ENCODE measurements at regions not wholly inside any gene's neighbourhood (a gene's known extent, or its start where the extent isn't known, plus 50 kb on each side); places are given as distances from the start of the nearest gene placed in this dataset.
"Not testable (repeated sequence)": the region's sequence is repeated elsewhere in the genome, so short reads cannot be mapped to it uniquely, and the experiment has no call there.

DNA sequence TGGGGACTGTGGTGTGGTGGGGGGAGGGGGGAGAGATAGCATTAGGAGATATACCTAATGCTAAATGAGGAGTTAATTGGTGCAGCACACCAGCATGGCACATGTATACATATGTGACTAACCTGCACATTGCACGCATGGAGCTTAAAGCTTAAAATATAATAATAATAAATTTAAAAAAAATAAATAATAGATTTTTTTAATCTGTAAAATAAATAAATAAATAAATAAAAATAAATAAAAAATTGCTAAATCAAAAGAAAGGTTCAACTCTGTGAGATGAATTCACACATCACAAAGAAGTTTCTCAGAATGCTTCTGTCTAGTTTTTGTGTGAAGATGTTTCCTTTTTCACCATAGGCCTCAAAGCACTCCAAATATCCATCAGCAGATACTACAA lies 1793.7 kb downstream of the UQCRFS1 start:
- FAIRE-seq; H4K20me1 ChIP-seq (ENCODE audit: control insufficient read depth, insufficient read depth); ATAC-seq; intact Hi-C loops (cut with micrococcal nuclease; ENCODE audit: unreplicated experiment); H3K36me3 ChIP-seq (ENCODE audit: control insufficient read depth in 2 of 2, insufficient read depth in 2 of 2, low read length in 1 of 2); H3K9ac ChIP-seq (ENCODE audit: control insufficient read depth, insufficient read depth, low read length); H3K4me3 ChIP-seq; H3K27ac ChIP-seq (ENCODE audit: control insufficient read depth, insufficient read depth); CTCF ChIA-PET; H3K4me2 ChIP-seq (ENCODE audit: control insufficient read depth, insufficient read depth); H3K27me3 ChIP-seq (replicated peaks in 1 of 2; ENCODE audit: control insufficient read depth in 2 of 2, insufficient read depth in 2 of 2, low read length in 1 of 2); H3K9me3 ChIP-seq (replicated peaks; ENCODE audit: control insufficient read depth, insufficient read depth, low read length); POLR2A ChIA-PET; SMC1A ChIA-PET (ENCODE audit: uncharacterized antibody, unreplicated experiment); RAD21 ChIA-PET (ENCODE audit: unreplicated experiment); BruUV-seq (replicated peaks); in situ Hi-C loops (cut with MboI); DNase-seq (ENCODE audit: low read depth, low spot score); H3K79me2 ChIP-seq (ENCODE audit: control insufficient read depth, insufficient read depth, low read length); H3K4me1 ChIP-seq (ENCODE audit: control insufficient read depth, insufficient read depth, low read length); H2AFZ ChIP-seq (ENCODE audit: control insufficient read depth, low read depth, low read length): not testable (repeated sequence)
- WGBS (ENCODE audit: insufficient coverage, insufficient replicate concordance, low lambda C conversion rate, missing lambda C conversion rate) = 100% methylated on average over 1 of the region's 1 CpG

DNA sequence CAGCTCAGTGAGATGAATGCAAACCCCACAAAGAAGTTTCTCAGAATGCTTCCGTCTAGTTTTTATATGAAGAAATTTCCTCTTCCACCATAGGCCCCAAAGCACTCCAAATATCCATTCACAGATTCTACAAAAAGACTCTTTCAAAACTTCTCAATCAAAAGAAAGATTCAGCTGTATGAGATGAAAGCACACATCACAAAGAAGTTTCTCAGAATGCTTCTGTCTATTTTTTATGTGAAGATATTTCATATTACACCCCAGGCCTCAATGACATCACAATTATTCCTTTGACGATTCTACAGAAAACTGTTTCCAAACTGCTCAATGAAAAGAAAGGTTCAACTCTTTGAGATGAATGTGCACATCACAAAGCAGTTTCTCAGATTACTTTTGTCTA lies 1819.4 kb downstream of the UQCRFS1 start:
- H3K36me3 ChIP-seq (ENCODE audit: control insufficient read depth in 2 of 2, insufficient read depth in 2 of 2, low read length in 1 of 2) = no peaks in the 10 kb centered on the region
- no peak for FAIRE-seq
- no peak overlapping the region for H3K9ac ChIP-seq (ENCODE audit: control insufficient read depth, insufficient read depth, low read length)
- in situ Hi-C loops (cut with MboI) (no loop called here), intact Hi-C loops (cut with micrococcal nuclease; ENCODE audit: unreplicated experiment) (no loop called here)
- H3K4me1 ChIP-seq (ENCODE audit: control insufficient read depth, insufficient read depth, low read length) = no peaks in the 10 kb centered on the region
- H3K27ac ChIP-seq (ENCODE audit: control insufficient read depth, insufficient read depth) = no peak overlapping the region
- ChIA-PET CTCF (no interaction called here), POLR2A (no interaction called here), RAD21 (ENCODE audit: unreplicated experiment) (no interaction called here), SMC1A (ENCODE audit: uncharacterized antibody, unreplicated experiment) (no interaction called here)
- no peaks in the 10 kb centered on the region for H3K27me3 ChIP-seq (replicated peaks in 1 of 2; ENCODE audit: control insufficient read depth in 2 of 2, insufficient read depth in 2 of 2, low read length in 1 of 2)
- WGBS (ENCODE audit: insufficient coverage, insufficient replicate concordance, low lambda C conversion rate, missing lambda C conversion rate) = 31% methylated on average over 2 of the region's 2 CpGs
- ATAC-seq = no peak
- no peaks in the 10 kb centered on the region for H4K20me1 ChIP-seq (ENCODE audit: control insufficient read depth, insufficient read depth)
- no peak for DNase-seq (ENCODE audit: low read depth, low spot score)
- no peak overlapping the region for H3K4me3 ChIP-seq
- no peaks in the 10 kb centered on the region for H3K79me2 ChIP-seq (ENCODE audit: control insufficient read depth, insufficient read depth, low read length)
- H2AFZ ChIP-seq (ENCODE audit: control insufficient read depth, low read depth, low read length) = no peak overlapping the region
- H3K9me3 ChIP-seq (replicated peaks; ENCODE audit: control insufficient read depth, insufficient read depth, low read length) = no peaks in the 10 kb centered on the region
- no TSS peak for BruUV-seq (replicated peaks)
- H3K4me2 ChIP-seq (ENCODE audit: control insufficient read depth, insufficient read depth) = no peak overlapping the region
- TF ChIP-seq, protein P1, sequence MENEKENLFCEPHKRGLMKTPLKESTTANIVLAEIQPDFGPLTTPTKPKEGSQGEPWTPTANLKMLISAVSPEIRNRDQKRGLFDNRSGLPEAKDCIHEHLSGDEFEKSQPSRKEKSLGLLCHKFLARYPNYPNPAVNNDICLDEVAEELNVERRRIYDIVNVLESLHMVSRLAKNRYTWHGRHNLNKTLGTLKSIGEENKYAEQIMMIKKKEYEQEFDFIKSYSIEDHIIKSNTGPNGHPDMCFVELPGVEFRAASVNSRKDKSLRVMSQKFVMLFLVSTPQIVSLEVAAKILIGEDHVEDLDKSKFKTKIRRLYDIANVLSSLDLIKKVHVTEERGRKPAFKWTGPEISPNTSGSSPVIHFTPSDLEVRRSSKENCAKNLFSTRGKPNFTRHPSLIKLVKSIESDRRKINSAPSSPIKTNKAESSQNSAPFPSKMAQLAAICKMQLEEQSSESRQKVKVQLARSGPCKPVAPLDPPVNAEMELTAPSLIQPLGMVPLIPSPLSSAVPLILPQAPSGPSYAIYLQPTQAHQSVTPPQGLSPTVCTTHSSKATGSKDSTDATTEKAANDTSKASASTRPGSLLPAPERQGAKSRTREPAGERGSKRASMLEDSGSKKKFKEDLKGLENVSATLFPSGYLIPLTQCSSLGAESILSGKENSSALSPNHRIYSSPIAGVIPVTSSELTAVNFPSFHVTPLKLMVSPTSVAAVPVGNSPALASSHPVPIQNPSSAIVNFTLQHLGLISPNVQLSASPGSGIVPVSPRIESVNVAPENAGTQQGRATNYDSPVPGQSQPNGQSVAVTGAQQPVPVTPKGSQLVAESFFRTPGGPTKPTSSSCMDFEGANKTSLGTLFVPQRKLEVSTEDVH (IDR thresholded peaks at IDR 0.05; ENCODE audit: low read depth, partially characterized antibody) = no peak
- TF ChIP-seq NFYB (IDR thresholded peaks at IDR 0.05; ENCODE audit: insufficient read depth, low read depth, low read length) = no peak
- TF ChIP-seq POLR2AphosphoS5 (IDR thresholded peaks at IDR 0.05; ENCODE audit: low read length) = no peak
- no peak for TF ChIP-seq EED (IDR thresholded peaks at IDR 0.05; ENCODE audit: low read depth)
- no peak for TF ChIP-seq NFIC (IDR thresholded peaks at IDR 0.05; ENCODE audit: low read depth, low read length)
- TF ChIP-seq, protein P2, sequence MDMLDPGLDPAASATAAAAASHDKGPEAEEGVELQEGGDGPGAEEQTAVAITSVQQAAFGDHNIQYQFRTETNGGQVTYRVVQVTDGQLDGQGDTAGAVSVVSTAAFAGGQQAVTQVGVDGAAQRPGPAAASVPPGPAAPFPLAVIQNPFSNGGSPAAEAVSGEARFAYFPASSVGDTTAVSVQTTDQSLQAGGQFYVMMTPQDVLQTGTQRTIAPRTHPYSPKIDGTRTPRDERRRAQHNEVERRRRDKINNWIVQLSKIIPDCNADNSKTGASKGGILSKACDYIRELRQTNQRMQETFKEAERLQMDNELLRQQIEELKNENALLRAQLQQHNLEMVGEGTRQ (IDR thresholded peaks at IDR 0.05; ENCODE audit: borderline replicate concordance, low read depth, low read length) = no peak
- no peak for TF ChIP-seq POU2F2 (IDR thresholded peaks at IDR 0.05; ENCODE audit: borderline replicate concordance, low read depth, low read length)
- TF ChIP-seq MTA3 (IDR thresholded peaks at IDR 0.05; ENCODE audit: borderline replicate concordance, low read length) = no peak
- no peak for TF ChIP-seq ATF7 (IDR thresholded peaks at IDR 0.05; ENCODE audit: low read depth)
- TF ChIP-seq, protein P3, sequence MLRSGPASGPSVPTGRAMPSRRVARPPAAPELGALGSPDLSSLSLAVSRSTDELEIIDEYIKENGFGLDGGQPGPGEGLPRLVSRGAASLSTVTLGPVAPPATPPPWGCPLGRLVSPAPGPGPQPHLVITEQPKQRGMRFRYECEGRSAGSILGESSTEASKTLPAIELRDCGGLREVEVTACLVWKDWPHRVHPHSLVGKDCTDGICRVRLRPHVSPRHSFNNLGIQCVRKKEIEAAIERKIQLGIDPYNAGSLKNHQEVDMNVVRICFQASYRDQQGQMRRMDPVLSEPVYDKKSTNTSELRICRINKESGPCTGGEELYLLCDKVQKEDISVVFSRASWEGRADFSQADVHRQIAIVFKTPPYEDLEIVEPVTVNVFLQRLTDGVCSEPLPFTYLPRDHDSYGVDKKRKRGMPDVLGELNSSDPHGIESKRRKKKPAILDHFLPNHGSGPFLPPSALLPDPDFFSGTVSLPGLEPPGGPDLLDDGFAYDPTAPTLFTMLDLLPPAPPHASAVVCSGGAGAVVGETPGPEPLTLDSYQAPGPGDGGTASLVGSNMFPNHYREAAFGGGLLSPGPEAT (IDR thresholded peaks at IDR 0.05; ENCODE audit: low read depth) = no peak
- no peak for TF ChIP-seq DPF2 (IDR thresholded peaks at IDR 0.05)
- TF ChIP-seq CBX3 (IDR thresholded peaks at IDR 0.05; ENCODE audit: borderline replicate concordance, low read depth) = no peak
- TF ChIP-seq NR2C1 (IDR thresholded peaks at IDR 0.05) = no peak
- TF ChIP-seq RUNX3 (IDR thresholded peaks at IDR 0.05; ENCODE audit: low read length) = no peak

Data from GM12878 (cell line).